ENCODE measurements at regions not wholly inside any gene's neighbourhood (a gene's known extent, or its start where the extent isn't known, plus 50 kb on each side); places are given as distances from the start of the nearest gene placed in this dataset.

- ATAC-seq (ENCODE audit: insufficient read depth, low FRiP score) (no peak), DNase-seq (no peak)
- Histone ChIP-seq H3K4me1 (ENCODE audit: control insufficient read depth in 5 of 5, insufficient read depth in 5 of 5, low read length in 5 of 5) (no peaks in the 10 kb centered on the region), H3K9me3 (ENCODE audit: control insufficient read depth in 4 of 4, insufficient read depth in 3 of 4, low read length in 3 of 4) (no peaks in the 10 kb centered on the region), H3K9ac (ENCODE audit: insufficient read depth in 1 of 2, low read length in 2 of 2) (no peak overlapping the region), H3K27me3 (ENCODE audit: control insufficient read depth in 3 of 3, insufficient read depth in 3 of 3, low read length in 2 of 3) (no peaks in the 10 kb centered on the region), H3K27ac (ENCODE audit: low read depth in 1 of 2, low read length in 1 of 2) (no peak overlapping the region), H3K36me3 (ENCODE audit: control insufficient read depth in 4 of 4, insufficient read depth in 4 of 4, low read length in 4 of 4) (no peaks in the 10 kb centered on the region), H3K4me3 (no peak overlapping the region)
- WGBS, 2 donors = 58 to 94% methylated on average over 2 of the region's 2 CpGs
- TF ChIP-seq CTCF (IDR thresholded peaks at IDR 0.05; ENCODE audit: control extremely low read depth, extremely low read depth) = no peak
Observed at GRCh38 chr2:80706951-80707350, 402.4 kb upstream of the LRRTM1 start.

GRCh38 chr2:80706541-80706940 lies 402.0 kb upstream of the LRRTM1 start:
- Histone ChIP-seq H3K36me3 (ENCODE audit: control insufficient read depth in 4 of 4, insufficient read depth in 4 of 4, low read length in 4 of 4) (no peaks in the 10 kb centered on the region), H3K4me1 (ENCODE audit: control insufficient read depth in 5 of 5, insufficient read depth in 5 of 5, low read length in 5 of 5) (no peaks in the 10 kb centered on the region), H3K9me3 (ENCODE audit: control insufficient read depth in 4 of 4, insufficient read depth in 3 of 4, low read length in 3 of 4) (no peaks in the 10 kb centered on the region), H3K27ac (ENCODE audit: low read depth in 1 of 2, low read length in 1 of 2) (no peak overlapping the region), H3K9ac (ENCODE audit: insufficient read depth in 1 of 2, low read length in 2 of 2) (no peak overlapping the region), H3K27me3 (ENCODE audit: control insufficient read depth in 3 of 3, insufficient read depth in 3 of 3, low read length in 2 of 3) (no peaks in the 10 kb centered on the region), H3K4me3 (no peak overlapping the region)
- DNase-seq (no peak), ATAC-seq (ENCODE audit: insufficient read depth, low FRiP score) (no peak)
- WGBS, 2 donors = 79 to 86% methylated on average over 5 of the region's 5 CpGs
- TF ChIP-seq CTCF (IDR thresholded peaks at IDR 0.05; ENCODE audit: control extremely low read depth, extremely low read depth) = no peak

GRCh38 chr2:80703532-80703931 lies 399.0 kb upstream of the LRRTM1 start:
- H3K9me3 ChIP-seq (ENCODE audit: control insufficient read depth in 4 of 4, insufficient read depth in 3 of 4, low read length in 3 of 4) = no peaks in the 10 kb centered on the region
- no peaks in the 10 kb centered on the region for H3K27me3 ChIP-seq (ENCODE audit: control insufficient read depth in 3 of 3, insufficient read depth in 3 of 3, low read length in 2 of 3)
- no peak overlapping the region for H3K4me3 ChIP-seq
- no peak overlapping the region for H3K27ac ChIP-seq (ENCODE audit: low read depth in 1 of 2, low read length in 1 of 2)
- no peaks in the 10 kb centered on the region for H3K36me3 ChIP-seq (ENCODE audit: control insufficient read depth in 4 of 4, insufficient read depth in 4 of 4, low read length in 4 of 4)
- no peak for DNase-seq
- no peak for ATAC-seq (ENCODE audit: insufficient read depth, low FRiP score)
- H3K9ac ChIP-seq (ENCODE audit: insufficient read depth in 1 of 2, low read length in 2 of 2) = no peak overlapping the region
- no peaks in the 10 kb centered on the region for H3K4me1 ChIP-seq (ENCODE audit: control insufficient read depth in 5 of 5, insufficient read depth in 5 of 5, low read length in 5 of 5)
- no peak for TF ChIP-seq CTCF (IDR thresholded peaks at IDR 0.05; ENCODE audit: control extremely low read depth, extremely low read depth)
- WGBS, 2 donors = 37 to 42% methylated on average over 3 of the region's 3 CpGs

- TF ChIP-seq CTCF (IDR thresholded peaks at IDR 0.05; ENCODE audit: control extremely low read depth, extremely low read depth) = no peak
- Histone ChIP-seq H3K4me3 (no peak overlapping the region), H3K4me1 (ENCODE audit: control insufficient read depth in 5 of 5, insufficient read depth in 5 of 5, low read length in 5 of 5) (no peaks in the 10 kb centered on the region), H3K27ac (ENCODE audit: low read depth in 1 of 2, low read length in 1 of 2) (no peak overlapping the region), H3K9me3 (ENCODE audit: control insufficient read depth in 4 of 4, insufficient read depth in 3 of 4, low read length in 3 of 4) (no peaks in the 10 kb centered on the region), H3K9ac (ENCODE audit: insufficient read depth in 1 of 2, low read length in 2 of 2) (no peak overlapping the region), H3K27me3 (ENCODE audit: control insufficient read depth in 3 of 3, insufficient read depth in 3 of 3, low read length in 2 of 3) (no peaks in the 10 kb centered on the region), H3K36me3 (ENCODE audit: control insufficient read depth in 4 of 4, insufficient read depth in 4 of 4, low read length in 4 of 4) (no peaks in the 10 kb centered on the region)
- DNase-seq = no peak
- no peak for ATAC-seq (ENCODE audit: insufficient read depth, low FRiP score)
Observed at GRCh38 chr2:80700961-80701360, 396.4 kb upstream of the LRRTM1 start.
